ENCODE measurements at regions not wholly inside any gene's neighbourhood (a gene's known extent, or its start where the extent isn't known, plus 50 kb on each side); places are given as distances from the start of the nearest gene placed in this dataset.

DNA sequence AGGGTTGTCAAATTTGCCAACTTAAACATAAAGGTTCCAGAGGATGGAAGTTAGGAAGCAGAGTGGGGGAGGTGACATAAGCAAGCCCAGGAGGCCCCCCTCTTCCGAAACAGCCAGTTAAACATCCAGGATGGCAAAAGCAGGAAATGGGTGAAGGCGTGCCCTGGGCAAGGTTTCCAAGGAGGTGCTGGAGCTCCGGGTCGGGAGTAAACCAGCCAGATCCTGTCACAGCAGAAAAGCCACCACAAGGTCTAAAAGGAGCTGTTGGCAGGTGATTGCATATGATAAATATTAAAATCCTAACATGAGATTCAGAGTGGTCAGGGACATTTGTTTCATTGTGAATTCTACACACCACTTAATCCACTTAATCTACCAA is 572.2 kb upstream of the SALL3 start:
- TF ChIP-seq, protein P1, sequence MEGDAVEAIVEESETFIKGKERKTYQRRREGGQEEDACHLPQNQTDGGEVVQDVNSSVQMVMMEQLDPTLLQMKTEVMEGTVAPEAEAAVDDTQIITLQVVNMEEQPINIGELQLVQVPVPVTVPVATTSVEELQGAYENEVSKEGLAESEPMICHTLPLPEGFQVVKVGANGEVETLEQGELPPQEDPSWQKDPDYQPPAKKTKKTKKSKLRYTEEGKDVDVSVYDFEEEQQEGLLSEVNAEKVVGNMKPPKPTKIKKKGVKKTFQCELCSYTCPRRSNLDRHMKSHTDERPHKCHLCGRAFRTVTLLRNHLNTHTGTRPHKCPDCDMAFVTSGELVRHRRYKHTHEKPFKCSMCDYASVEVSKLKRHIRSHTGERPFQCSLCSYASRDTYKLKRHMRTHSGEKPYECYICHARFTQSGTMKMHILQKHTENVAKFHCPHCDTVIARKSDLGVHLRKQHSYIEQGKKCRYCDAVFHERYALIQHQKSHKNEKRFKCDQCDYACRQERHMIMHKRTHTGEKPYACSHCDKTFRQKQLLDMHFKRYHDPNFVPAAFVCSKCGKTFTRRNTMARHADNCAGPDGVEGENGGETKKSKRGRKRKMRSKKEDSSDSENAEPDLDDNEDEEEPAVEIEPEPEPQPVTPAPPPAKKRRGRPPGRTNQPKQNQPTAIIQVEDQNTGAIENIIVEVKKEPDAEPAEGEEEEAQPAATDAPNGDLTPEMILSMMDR (IDR thresholded peaks at IDR 0.05 in 8 of 11, conservative IDR thresholded peaks at IDR 0.05 in 3 of 11): no peak
- no peak for TF ChIP-seq POLR2AphosphoS5 (IDR thresholded peaks at IDR 0.05)

All from spleen (tissue), 7 donors.